ENCODE measurements at regions not wholly inside any gene's neighbourhood (a gene's known extent, or its start where the extent isn't known, plus 50 kb on each side); places are given as distances from the start of the nearest gene placed in this dataset.

- Histone ChIP-seq H3K36me3 (no peaks in the 10 kb centered on the region), H3K27me3 (no peaks in the 10 kb centered on the region), H3K4me1 (no peaks in the 10 kb centered on the region), H3K9me3 (no peaks in the 10 kb centered on the region), H3K4me3 (replicated peaks in 1 of 3) (no peak overlapping the region), H3K27ac (no peak overlapping the region)
- no peak for DNase-seq
- WGBS, 2 donors = 92 to 96% methylated on average over 6 of the region's 6 CpGs
- TF ChIP-seq CTCF (IDR thresholded peaks at IDR 0.05) = no peak
- intact Hi-C loops (cut with DNase I) = no loop called here
Measured at GRCh38 chr2:125713533-125713932, 942.4 kb upstream of the GYPC start.

- WGBS, 2 donors = 81 to 84% methylated on average over 14 of the region's 14 CpGs
- DNase-seq = no peak
- no peak overlapping the region for H3K4me3 ChIP-seq (replicated peaks in 1 of 3)
- H3K9me3 ChIP-seq = no peaks in the 10 kb centered on the region
- H3K4me1 ChIP-seq = no peaks in the 10 kb centered on the region
- intact Hi-C loops (cut with DNase I) = no loop called here
- no peaks in the 10 kb centered on the region for H3K27me3 ChIP-seq
- no peaks in the 10 kb centered on the region for H3K36me3 ChIP-seq
- no peak overlapping the region for H3K27ac ChIP-seq
- TF ChIP-seq POLR2A (IDR thresholded peaks at IDR 0.05) (no peak), CTCF (IDR thresholded peaks at IDR 0.05) (no peak)
Measured at GRCh38 chr2:125721072-125721721, 934.8 kb upstream of the GYPC start.

- H3K27ac ChIP-seq = no peak overlapping the region
- no peaks in the 10 kb centered on the region for H3K9me3 ChIP-seq
- H3K4me1 ChIP-seq = no peaks in the 10 kb centered on the region
- TF ChIP-seq POLR2A (IDR thresholded peaks at IDR 0.05) (no peak), CTCF (IDR thresholded peaks at IDR 0.05) (no peak)
- H3K4me3 ChIP-seq (replicated peaks in 1 of 3) = no peak overlapping the region
- no peak for DNase-seq
- 79 to 90% methylated on average over 4 of the region's 4 CpGs for WGBS, 2 donors
- no peaks in the 10 kb centered on the region for H3K27me3 ChIP-seq
- H3K36me3 ChIP-seq = no peaks in the 10 kb centered on the region
- intact Hi-C loops (cut with DNase I) = no loop called here
Measured at GRCh38 chr2:125730921-125731320, 925.0 kb upstream of the GYPC start.

GRCh38 chr2:125736306-125736705 is 919.7 kb upstream of the GYPC start:
- H3K4me3 ChIP-seq (replicated peaks in 1 of 3) = no peak overlapping the region
- DNase-seq = no peak
- no peak overlapping the region for H3K27ac ChIP-seq
- H3K9me3 ChIP-seq = no peaks in the 10 kb centered on the region
- intact Hi-C loops (cut with DNase I) = no loop called here
- H3K36me3 ChIP-seq = no peaks in the 10 kb centered on the region
- 59 to 71% methylated on average over 1 of the region's 1 CpG for WGBS, 2 donors
- TF ChIP-seq POLR2A (IDR thresholded peaks at IDR 0.05) = no peak
- TF ChIP-seq CTCF (IDR thresholded peaks at IDR 0.05) = no peak
- H3K4me1 ChIP-seq = no peaks in the 10 kb centered on the region
- H3K27me3 ChIP-seq = no peaks in the 10 kb centered on the region

GRCh38 chr2:125745514-125745913 is 910.4 kb upstream of the GYPC start:
- no peaks in the 10 kb centered on the region for H3K9me3 ChIP-seq
- TF ChIP-seq CTCF (IDR thresholded peaks at IDR 0.05) (peak in 2 of 6 experiments; percentile 13 to 24), POLR2A (IDR thresholded peaks at IDR 0.05) (no peak)
- H3K4me3 ChIP-seq (replicated peaks in 1 of 3) = no peak overlapping the region
- no peaks in the 10 kb centered on the region for H3K27me3 ChIP-seq
- no peak overlapping the region for H3K27ac ChIP-seq
- no peaks in the 10 kb centered on the region for H3K4me1 ChIP-seq
- no peaks in the 10 kb centered on the region for H3K36me3 ChIP-seq
- intact Hi-C loops (cut with DNase I) = no loop called here
- WGBS, 2 donors = 32 to 47% methylated on average over 4 of the region's 4 CpGs
- DNase-seq = peak in 1 of 2 donors; percentile 4
